SK-N-MC (cell line): ENCODE measurements at regions not wholly inside any gene's neighbourhood (a gene's known extent, or its start where the extent isn't known, plus 50 kb on each side); places are given as distances from the start of the nearest gene placed in this dataset.

ENCODE experiments used
- EZH2 ChIP-seq: fragments of 200-600 bp; sonication (generic); IDR thresholded peaks from one replicate; pipeline ENCODE4 v1.6.1; 2017; ENCODE audit warnings: antibody characterized with exemption
- FOXP2 ChIP-seq: optimal IDR thresholded peaks from 2 replicates; pipeline ENCODE3; 2011; ENCODE audit warnings: mild to moderate bottlenecking, moderate library complexity; ENCODE audit not compliant: insufficient read depth; ENCODE audit errors: extremely low read length, control extremely low read depth
- POLR2AphosphoS5 ChIP-seq: IDR thresholded peaks from 2 replicates; pipeline ENCODE4 v1.6.1; 2012; ENCODE audit warnings: mild to moderate bottlenecking, low read depth, low read length, borderline replicate concordance

- TF ChIP-seq EZH2: no peak
- no peak for TF ChIP-seq POLR2AphosphoS5
- no peak for TF ChIP-seq FOXP2
Observed at GRCh38 chr18:34651586-34652369, 58.3 kb upstream of the DTNA start.
